MM.1S (cell line): ENCODE measurements at regions not wholly inside any gene's neighbourhood (a gene's known extent, or its start where the extent isn't known, plus 50 kb on each side); places are given as distances from the start of the nearest gene placed in this dataset.

Experiments used
- CTCF ChIP-seq: fragments of 300-600 bp; sonication (generic); IDR thresholded peaks from 2 replicates; pipeline ENCODE4 v1.5.1; 2016; ENCODE audit warnings: antibody characterized with exemption, low read length, mixed read lengths
- EZH2 ChIP-seq: fragments of 300-600 bp; sonication (generic); optimal IDR thresholded peaks from 2 replicates; pipeline ENCODE3; 2017; ENCODE audit warnings: low read depth, mild to moderate bottlenecking, antibody characterized with exemption, low read length, mixed read lengths
- EZH2phosphoT487 ChIP-seq: fragments of 300-600 bp; sonication (generic); IDR thresholded peaks from 2 replicates; pipeline ENCODE4 v1.6.1; 2018; ENCODE audit warnings: antibody characterized with exemption, low read length

- TF ChIP-seq CTCF (no peak), EZH2 (no peak), EZH2phosphoT487 (no peak)
These were observed 623.8 kb downstream of the TENT5A start for GRCh38 chr6:81128671-81129070.
